WTC11 (cell line): ENCODE measurements at regions not wholly inside any gene's neighbourhood (a gene's known extent, or its start where the extent isn't known, plus 50 kb on each side); places are given as distances from the start of the nearest gene placed in this dataset.

Experiments
- ATAC-seq: fragments of 200-7000 bp; cut with Tn5 transposase; 2 replicates; pipeline ENCODE4 v1.10.0; 2021; ENCODE audit warnings: mild to moderate bottlenecking, moderate library complexity
- CTCF ChIA-PET: fragments of 300-600 bp; sonication (Branson Sonifier 250); formaldehyde crosslinking; loops from one replicate; lab custom pipeline; 2021; ENCODE audit warnings: antibody characterized with exemption; lab: Charles Lee
- POLR2A ChIA-PET: fragments of 350-600 bp; sonication (Branson Sonifier 250); formaldehyde crosslinking; loops from one replicate; lab custom pipeline; 2021; ENCODE audit warnings: antibody characterized with exemption; lab: Charles Lee
- DNase-seq: peaks from one replicate; pipeline ENCODE4 v3.0.0; 2021; ENCODE audit warnings: low spot score
- H3K27ac Mint-ChIP-seq: 2 replicates; pipeline ENCODE4 v1.8.0; 2021; ENCODE audit warnings: mixed read lengths
- H3K27me3 Mint-ChIP-seq: 2 replicates; pipeline ENCODE4 v1.8.0; 2021; ENCODE audit warnings: low read depth, mild to moderate bottlenecking, moderate library complexity, mixed read lengths
- H3K36me3 Mint-ChIP-seq: 2 replicates; pipeline ENCODE4 v1.8.0; 2021; ENCODE audit warnings: mixed read lengths
- H3K4me1 Mint-ChIP-seq: 2 replicates; pipeline ENCODE4 v1.8.0; 2022; ENCODE audit warnings: mixed read lengths
- H3K4me3 Mint-ChIP-seq: 2 replicates; pipeline ENCODE4 v1.8.0; 2021; ENCODE audit warnings: mild to moderate bottlenecking, moderate library complexity, mixed read lengths
- H3K9me3 Mint-ChIP-seq: 2 replicates; pipeline ENCODE4 v1.8.0; 2021; ENCODE audit warnings: mixed read lengths
- ARID4B ChIP-seq: sonication (generic); formaldehyde crosslinking; IDR thresholded peaks from 2 replicates; pipeline ENCODE4 v1.8.0; 2023; ENCODE audit warnings: missing genetic modification reagents, mild to moderate bottlenecking, borderline replicate concordance
- ELF4 ChIP-seq: sonication (generic); formaldehyde crosslinking; IDR thresholded peaks from 2 replicates; pipeline ENCODE4 v1.8.1; 2022; ENCODE audit warnings: low read depth, mild to moderate bottlenecking, moderate library complexity, missing genetic modification reagents
- FOXP4 ChIP-seq: sonication (generic); formaldehyde crosslinking; IDR thresholded peaks from 2 replicates; pipeline ENCODE4 v1.8.0; 2022; ENCODE audit warnings: mild to moderate bottlenecking, missing genetic modification reagents
- JAZF1 ChIP-seq: fragments of 250-450 bp; sonication (Bioruptor Pico); IDR thresholded peaks from 2 replicates; pipeline ENCODE4 v1.9.0; 2021; ENCODE audit warnings: moderate library complexity, mild to moderate bottlenecking, inconsistent platforms
- JUN ChIP-seq: sonication (generic); formaldehyde crosslinking; IDR thresholded peaks from 2 replicates; pipeline ENCODE4 v1.8.0; 2023; ENCODE audit warnings: mild to moderate bottlenecking, missing genetic modification reagents
- MYBL2 ChIP-seq: sonication (generic); formaldehyde crosslinking; IDR thresholded peaks from 2 replicates; pipeline ENCODE4 v1.8.1; 2023; ENCODE audit warnings: mild to moderate bottlenecking, moderate library complexity, missing genetic modification reagents
- RELA ChIP-seq: sonication (generic); formaldehyde crosslinking; IDR thresholded peaks from 2 replicates; pipeline ENCODE4 v1.8.1; 2022; ENCODE audit warnings: missing genetic modification reagents, mild to moderate bottlenecking, borderline replicate concordance
- SMAD3 ChIP-seq: sonication (generic); formaldehyde crosslinking; IDR thresholded peaks from 2 replicates; pipeline ENCODE4 v1.8.0; 2022; ENCODE audit warnings: missing genetic modification reagents, mild to moderate bottlenecking, borderline replicate concordance
- ZBTB21 ChIP-seq: sonication (generic); formaldehyde crosslinking; IDR thresholded peaks from 2 replicates; pipeline ENCODE4 v1.8.1; 2023; ENCODE audit warnings: mild to moderate bottlenecking, missing genetic modification reagents, borderline replicate concordance
- ZNF138 ChIP-seq: sonication (generic); formaldehyde crosslinking; conservative IDR thresholded peaks from 2 replicates; pipeline ENCODE4 v1.8.1; 2022; ENCODE audit warnings: mild to moderate bottlenecking, moderate library complexity, missing genetic modification reagents
- ZNF512 ChIP-seq: sonication (generic); formaldehyde crosslinking; IDR thresholded peaks from 2 replicates; pipeline ENCODE4 v1.8.1; 2022; ENCODE audit warnings: missing genetic modification reagents, borderline replicate concordance
- TF ChIP-seq, protein P1 (sequence below): sonication (generic); formaldehyde crosslinking; IDR thresholded peaks from 2 replicates; pipeline ENCODE4 v1.8.1; 2023; ENCODE audit warnings: mild to moderate bottlenecking, missing genetic modification reagents, moderate library complexity
- TF ChIP-seq, protein P2 (sequence below): sonication (generic); formaldehyde crosslinking; IDR thresholded peaks from 2 replicates; pipeline ENCODE4 v1.8.1; 2023; ENCODE audit warnings: mild to moderate bottlenecking, missing genetic modification reagents, borderline replicate concordance
- TF ChIP-seq, protein P3 (sequence below): sonication (generic); formaldehyde crosslinking; IDR thresholded peaks from 2 replicates; pipeline ENCODE4 v1.8.0; 2022; ENCODE audit warnings: missing genetic modification reagents
- TF ChIP-seq, protein P4 (sequence below): fragments of 250-450 bp; sonication (Bioruptor Pico); conservative IDR thresholded peaks from 2 replicates; pipeline ENCODE4 v1.9.0; 2021; ENCODE audit warnings: mild to moderate bottlenecking
- TF ChIP-seq, protein P5 (sequence below): sonication (generic); formaldehyde crosslinking; IDR thresholded peaks from 2 replicates; pipeline ENCODE4 v1.8.1; 2022; ENCODE audit warnings: low read depth, mild to moderate bottlenecking, moderate library complexity, missing genetic modification reagents, borderline replicate concordance

DNA sequence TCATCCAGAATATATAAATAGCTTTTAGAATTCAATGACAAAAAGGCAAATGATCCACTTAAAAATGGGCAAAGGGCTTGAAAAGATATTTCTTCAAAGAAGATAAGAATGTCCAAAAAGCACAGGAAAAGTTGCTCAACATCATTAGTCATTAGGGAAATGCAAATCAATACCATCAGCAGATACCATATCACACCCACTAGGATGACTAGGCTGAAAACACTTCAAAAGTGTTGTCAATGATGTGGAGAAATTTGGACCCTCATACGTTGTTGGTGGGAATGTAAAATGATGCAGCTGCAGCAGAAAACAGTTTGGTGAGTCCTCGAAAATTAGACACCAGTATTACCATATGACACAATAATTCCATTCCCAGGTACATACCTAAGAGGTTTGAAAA lies 303.6 kb upstream of the SLC35B3 start:
- ChIA-PET CTCF (no interaction called here), POLR2A (no interaction called here)
- H3K36me3 Mint-ChIP-seq = no peaks in the 10 kb centered on the region
- H3K4me3 Mint-ChIP-seq = no peak overlapping the region
- DNase-seq (no peak), ATAC-seq (no peak)
- H3K27ac Mint-ChIP-seq = no peak overlapping the region
- no peaks in the 10 kb centered on the region for H3K4me1 Mint-ChIP-seq
- peaks cover 19% of the 10 kb centered on the region for H3K9me3 Mint-ChIP-seq
- H3K27me3 Mint-ChIP-seq = no peaks in the 10 kb centered on the region
- TF ChIP-seq FOXP4 (CRISPR knock-in tag) (no peak), ZNF512 (no peak), RELA (CRISPR knock-in tag) (no peak), JAZF1 (CRISPR knock-in tag) (no peak), ARID4B (CRISPR knock-in tag) (no peak), ZNF138 (CRISPR knock-in tag) (no peak), ELF4 (CRISPR knock-in tag) (no peak), ZBTB21 (CRISPR knock-in tag) (no peak), JUN (CRISPR knock-in tag) (no peak), SMAD3 (CRISPR knock-in tag) (no peak), MYBL2 (no peak)
- TF ChIP-seq, protein P1, sequence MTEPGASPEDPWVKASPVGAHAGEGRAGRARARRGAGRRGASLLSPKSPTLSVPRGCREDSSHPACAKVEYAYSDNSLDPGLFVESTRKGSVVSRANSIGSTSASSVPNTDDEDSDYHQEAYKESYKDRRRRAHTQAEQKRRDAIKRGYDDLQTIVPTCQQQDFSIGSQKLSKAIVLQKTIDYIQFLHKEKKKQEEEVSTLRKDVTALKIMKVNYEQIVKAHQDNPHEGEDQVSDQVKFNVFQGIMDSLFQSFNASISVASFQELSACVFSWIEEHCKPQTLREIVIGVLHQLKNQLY (CRISPR knock-in tag) = no peak
- TF ChIP-seq, protein P2, sequence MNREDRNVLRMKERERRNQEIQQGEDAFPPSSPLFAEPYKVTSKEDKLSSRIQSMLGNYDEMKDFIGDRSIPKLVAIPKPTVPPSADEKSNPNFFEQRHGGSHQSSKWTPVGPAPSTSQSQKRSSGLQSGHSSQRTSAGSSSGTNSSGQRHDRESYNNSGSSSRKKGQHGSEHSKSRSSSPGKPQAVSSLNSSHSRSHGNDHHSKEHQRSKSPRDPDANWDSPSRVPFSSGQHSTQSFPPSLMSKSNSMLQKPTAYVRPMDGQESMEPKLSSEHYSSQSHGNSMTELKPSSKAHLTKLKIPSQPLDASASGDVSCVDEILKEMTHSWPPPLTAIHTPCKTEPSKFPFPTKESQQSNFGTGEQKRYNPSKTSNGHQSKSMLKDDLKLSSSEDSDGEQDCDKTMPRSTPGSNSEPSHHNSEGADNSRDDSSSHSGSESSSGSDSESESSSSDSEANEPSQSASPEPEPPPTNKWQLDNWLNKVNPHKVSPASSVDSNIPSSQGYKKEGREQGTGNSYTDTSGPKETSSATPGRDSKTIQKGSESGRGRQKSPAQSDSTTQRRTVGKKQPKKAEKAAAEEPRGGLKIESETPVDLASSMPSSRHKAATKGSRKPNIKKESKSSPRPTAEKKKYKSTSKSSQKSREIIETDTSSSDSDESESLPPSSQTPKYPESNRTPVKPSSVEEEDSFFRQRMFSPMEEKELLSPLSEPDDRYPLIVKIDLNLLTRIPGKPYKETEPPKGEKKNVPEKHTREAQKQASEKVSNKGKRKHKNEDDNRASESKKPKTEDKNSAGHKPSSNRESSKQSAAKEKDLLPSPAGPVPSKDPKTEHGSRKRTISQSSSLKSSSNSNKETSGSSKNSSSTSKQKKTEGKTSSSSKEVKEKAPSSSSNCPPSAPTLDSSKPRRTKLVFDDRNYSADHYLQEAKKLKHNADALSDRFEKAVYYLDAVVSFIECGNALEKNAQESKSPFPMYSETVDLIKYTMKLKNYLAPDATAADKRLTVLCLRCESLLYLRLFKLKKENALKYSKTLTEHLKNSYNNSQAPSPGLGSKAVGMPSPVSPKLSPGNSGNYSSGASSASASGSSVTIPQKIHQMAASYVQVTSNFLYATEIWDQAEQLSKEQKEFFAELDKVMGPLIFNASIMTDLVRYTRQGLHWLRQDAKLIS (CRISPR knock-in tag) = no peak
- TF ChIP-seq, protein P3, sequence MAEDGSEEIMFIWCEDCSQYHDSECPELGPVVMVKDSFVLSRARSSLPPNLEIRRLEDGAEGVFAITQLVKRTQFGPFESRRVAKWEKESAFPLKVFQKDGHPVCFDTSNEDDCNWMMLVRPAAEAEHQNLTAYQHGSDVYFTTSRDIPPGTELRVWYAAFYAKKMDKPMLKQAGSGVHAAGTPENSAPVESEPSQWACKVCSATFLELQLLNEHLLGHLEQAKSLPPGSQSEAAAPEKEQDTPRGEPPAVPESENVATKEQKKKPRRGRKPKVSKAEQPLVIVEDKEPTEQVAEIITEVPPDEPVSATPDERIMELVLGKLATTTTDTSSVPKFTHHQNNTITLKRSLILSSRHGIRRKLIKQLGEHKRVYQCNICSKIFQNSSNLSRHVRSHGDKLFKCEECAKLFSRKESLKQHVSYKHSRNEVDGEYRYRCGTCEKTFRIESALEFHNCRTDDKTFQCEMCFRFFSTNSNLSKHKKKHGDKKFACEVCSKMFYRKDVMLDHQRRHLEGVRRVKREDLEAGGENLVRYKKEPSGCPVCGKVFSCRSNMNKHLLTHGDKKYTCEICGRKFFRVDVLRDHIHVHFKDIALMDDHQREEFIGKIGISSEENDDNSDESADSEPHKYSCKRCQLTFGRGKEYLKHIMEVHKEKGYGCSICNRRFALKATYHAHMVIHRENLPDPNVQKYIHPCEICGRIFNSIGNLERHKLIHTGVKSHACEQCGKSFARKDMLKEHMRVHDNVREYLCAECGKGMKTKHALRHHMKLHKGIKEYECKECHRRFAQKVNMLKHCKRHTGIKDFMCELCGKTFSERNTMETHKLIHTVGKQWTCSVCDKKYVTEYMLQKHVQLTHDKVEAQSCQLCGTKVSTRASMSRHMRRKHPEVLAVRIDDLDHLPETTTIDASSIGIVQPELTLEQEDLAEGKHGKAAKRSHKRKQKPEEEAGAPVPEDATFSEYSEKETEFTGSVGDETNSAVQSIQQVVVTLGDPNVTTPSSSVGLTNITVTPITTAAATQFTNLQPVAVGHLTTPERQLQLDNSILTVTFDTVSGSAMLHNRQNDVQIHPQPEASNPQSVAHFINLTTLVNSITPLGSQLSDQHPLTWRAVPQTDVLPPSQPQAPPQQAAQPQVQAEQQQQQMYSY (CRISPR knock-in tag) = no peak
- TF ChIP-seq, protein P4, sequence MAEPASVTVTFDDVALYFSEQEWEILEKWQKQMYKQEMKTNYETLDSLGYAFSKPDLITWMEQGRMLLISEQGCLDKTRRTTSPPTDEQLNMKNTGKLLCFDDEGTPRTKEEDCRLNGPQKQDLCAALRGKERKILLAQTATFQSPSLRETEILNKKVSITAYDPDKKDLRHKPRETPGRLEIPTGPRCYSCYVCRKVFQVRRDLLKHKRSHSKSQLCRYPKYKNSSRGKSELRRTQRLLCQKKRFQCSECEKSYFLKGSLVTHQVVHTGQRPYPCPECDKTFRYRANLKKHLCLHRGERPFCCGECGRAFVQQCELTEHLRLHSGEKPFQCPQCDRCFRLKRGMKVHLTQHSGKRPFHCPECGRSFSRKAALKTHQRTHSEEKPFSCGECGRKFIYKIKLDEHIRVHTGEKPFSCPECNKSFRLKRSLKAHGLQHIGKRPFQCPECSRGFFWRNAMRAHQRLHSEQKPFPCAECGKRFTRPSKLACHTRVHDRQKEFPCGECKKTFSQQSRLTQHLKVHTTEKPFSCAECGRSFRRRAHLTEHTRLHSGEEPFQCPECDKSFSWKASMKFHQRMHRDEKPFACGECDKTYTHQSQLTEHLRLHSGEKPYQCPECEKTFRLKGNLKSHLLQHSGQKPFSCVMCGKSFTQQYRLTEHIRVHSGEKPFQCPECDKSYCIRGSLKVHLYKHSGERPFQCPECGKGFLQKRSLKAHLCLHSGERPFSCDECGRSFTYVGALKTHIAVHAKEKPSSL = no peak
- TF ChIP-seq, protein P5, sequence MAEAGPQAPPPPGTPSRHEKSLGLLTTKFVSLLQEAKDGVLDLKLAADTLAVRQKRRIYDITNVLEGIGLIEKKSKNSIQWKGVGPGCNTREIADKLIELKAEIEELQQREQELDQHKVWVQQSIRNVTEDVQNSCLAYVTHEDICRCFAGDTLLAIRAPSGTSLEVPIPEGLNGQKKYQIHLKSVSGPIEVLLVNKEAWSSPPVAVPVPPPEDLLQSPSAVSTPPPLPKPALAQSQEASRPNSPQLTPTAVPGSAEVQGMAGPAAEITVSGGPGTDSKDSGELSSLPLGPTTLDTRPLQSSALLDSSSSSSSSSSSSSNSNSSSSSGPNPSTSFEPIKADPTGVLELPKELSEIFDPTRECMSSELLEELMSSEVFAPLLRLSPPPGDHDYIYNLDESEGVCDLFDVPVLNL (CRISPR knock-in tag) = no peak
